ENCODE measurements at regions not wholly inside any gene's neighbourhood (a gene's known extent, or its start where the extent isn't known, plus 50 kb on each side); places are given as distances from the start of the nearest gene placed in this dataset.

DNA sequence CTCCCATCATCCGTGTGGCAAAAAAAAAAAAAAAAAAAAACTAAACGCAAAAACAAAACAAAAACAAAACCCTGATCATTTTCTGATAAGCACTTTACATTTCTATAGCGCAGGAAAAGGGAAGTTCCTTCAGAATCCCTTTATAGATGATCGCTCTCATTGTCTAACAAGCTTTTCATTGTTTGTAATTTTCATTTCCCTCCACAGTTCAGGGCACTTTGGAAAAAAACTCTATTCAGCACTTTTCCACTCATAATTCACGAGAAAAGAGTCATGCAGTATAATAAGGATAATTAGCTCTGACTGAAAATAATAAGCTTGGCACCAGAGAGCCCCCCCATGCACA, 89.4 kb upstream of the ATXN1 start:
- no peak for DNase-seq

DNA sequence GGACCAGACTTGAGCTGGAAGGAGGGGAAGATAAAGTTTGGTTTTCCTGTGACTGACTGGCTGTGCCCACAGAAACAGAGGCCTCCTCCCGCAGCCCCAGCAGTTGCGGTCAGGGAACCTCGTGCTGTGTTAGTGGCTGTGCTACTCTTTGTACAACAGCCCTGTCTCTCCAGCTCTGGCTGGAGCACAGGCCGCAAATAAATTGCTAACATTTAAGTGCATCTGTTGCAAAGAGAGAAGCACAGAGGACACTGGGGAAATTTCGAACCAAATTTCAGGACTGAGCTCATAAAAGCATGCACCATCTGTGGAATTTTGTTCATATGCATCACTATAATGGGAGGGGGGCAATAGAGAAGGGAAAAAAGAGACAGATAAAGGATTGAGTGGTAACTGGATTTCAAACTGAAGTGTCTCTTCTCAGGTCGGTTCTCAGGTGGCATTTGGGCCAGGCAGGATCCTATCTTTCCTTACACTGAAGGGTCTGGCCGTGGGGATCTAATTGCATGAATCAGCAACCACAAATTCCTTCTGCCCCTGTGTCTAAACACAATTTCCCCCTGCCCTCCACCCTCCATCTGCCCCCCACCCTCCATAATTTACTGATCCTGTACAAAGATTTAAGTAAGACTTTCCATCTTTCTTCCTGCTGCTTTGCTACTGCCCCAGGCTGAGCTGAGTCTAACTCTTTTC, 88.9 kb upstream of the ATXN1 start:
- DNase-seq, result no peak

DNA sequence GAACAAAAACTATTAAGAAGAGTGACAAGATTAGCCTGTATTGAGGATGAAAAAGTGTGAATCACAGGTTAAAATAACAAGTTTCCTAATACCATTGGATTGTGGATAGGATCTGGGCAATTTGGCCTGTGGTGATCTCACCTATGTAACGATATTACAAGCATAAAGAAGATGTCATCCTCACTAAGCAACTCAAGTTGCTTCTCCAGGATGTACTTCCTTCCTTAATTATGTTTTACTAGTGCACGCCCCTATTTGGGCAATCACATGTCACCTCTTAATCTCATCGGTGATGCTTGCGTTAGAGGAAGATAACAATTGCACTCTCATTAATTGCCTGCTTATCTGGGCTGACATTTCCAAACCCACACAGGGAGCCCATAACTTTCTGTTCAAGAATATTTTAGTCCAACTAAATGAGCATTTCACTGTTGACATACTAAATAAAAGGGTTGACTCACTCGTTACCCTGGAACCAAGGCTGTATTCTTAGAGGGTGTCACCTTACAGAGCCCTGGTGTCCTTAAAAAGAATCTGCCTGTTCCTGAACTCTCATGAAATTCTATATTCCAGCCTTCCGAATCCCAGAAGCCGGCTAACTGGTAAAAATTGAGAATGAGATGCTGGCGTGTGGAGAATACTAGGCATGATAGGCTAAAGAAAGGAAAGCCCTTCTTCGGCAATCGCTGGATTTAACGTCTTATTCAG, 88.2 kb upstream of the ATXN1 start:
- DNase-seq, result no peak

DNA sequence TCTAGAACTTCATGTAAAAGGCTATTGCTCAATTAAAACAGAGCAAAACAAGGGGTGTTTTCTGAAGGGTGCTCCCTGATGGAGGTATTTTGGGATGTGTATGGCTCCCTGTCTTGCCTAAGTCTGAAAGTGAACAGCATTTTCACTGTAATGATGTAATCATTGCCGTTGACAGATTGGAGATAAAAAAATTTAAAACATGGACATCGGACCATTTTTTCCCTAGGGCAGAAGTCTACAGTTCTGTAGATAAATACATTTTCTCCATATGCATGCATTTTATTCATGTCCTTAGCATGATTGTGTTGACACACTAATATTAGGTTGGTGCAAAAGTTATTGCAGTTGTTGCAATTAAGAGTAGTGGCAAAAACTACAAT, 85.1 kb upstream of the ATXN1 start:
- DNase-seq, result no peak

DNA sequence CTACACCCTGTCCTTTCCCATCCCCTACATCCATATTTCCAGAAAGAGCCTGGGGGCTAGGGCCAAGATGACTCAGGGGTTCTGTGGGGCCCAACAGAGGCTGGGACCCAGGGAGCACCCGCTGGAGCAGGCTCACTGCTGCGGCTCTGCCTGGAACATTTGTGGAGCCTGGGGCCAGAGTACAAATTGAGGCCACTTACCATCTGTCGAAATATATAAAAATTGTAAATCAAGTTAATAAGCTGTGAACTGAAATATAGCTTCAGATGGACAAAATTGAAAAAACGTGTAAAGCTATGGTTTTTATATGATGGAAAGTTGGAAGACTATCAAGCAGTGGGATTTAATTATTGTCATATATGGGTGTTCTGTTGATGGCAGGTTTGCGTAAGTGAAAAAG, 82.9 kb upstream of the ATXN1 start:
- no peak for DNase-seq

DNA sequence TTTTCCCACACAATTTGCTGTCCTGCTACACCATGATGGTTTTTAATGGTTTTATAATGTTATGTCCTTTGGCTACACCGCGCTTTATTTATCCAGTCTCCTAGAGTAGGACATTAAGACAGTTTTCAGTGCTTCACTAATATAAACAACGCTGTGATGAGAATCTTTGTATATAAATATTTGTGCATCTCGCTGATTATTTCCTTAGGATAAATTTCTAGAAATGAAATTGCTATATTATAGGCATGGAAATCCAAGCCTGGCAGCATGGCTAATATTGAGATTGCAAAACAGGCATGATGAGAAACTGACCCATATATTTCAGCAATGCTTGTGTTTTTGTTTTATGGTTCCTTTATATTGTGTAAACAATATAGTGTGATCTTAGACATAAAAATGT, 81.4 kb upstream of the ATXN1 start:
- DNase-seq, result no peak

DNA sequence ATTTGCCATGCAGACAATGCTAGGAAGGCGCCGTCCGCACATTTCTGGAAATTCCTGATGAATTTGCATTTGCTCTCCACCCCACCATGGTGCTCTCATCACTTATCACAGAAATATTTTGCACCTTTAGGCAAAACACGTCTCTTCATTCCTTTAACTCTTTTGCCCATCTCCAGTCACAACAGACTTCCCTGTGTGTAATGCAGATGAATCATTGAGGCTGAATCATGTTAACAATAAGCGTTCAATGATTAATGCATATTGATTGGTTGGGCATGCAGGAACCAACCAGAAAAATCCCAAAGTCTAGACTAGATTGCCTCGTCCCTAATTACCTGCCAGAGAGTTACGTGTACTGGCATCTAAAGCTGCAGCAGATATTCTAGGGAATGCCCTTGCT, 80.0 kb upstream of the ATXN1 start:
- DNase-seq, result no peak

DNA sequence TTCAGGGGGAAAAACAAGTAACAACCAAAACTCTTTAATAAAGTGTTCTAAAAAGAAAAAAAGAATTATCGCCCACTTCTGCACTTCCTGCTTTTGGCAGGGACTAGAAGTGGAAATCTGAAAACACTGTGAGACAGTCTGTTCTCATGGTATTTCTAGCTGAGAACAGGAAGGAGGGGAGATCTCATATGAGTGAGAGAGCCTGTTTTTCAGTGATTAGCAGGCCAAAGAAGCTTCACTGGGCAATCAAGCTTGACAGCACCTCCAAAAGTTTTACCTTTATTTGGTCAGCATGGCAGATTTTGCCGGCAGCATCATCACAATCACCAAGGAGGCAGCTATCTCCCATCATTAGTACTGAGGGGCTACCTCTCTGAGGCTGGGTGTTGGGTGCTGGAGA, 79.5 kb upstream of the ATXN1 start:
- DNase-seq, result no peak

DNA sequence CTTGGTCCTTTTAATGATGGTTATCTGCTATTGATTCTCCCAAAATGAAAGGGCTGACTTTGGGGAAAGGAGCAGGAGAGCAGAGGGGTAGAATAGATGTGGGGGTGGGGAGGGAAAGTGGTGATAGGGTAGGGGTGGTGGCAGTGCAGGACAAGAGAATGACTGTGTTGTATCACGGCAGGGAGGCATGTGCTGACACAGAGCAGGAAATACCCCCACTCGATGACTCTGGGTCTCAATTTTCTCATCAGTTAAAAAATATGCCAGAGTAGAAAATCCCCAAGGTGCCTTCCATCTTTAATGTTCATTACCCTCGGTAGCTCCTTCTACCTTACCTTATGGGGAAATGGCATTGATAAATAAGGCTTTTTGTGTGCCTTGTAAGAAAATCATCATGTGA, 79.0 kb upstream of the ATXN1 start:
- DNase-seq, result no peak

DNA sequence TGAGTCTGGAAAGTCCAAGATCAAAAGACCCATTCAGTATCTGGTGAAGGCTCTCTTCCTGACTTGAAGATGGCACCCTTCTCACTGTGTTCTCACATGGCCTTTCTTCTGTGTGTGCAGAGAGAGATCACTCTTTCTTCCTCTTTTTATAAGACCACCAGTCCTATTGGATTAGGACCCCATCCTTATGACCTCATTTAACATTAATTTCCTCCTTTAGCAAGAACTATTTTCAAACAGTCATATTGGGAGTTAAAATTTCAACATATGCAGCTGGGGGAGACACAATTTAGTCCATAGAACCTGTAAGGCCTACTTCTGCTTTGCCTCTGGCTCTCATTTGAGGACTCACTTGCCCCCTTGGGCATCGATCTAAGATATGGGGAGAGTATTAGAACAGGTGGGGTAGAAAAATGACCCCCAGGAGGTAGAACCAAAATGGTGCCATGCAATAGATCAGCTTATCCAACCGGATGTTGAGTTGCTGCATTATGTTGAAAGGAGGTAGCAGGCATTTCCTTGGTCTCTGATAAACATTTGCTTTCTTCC, 78.4 kb upstream of the ATXN1 start:
- DNase-seq, result no peak

DNA sequence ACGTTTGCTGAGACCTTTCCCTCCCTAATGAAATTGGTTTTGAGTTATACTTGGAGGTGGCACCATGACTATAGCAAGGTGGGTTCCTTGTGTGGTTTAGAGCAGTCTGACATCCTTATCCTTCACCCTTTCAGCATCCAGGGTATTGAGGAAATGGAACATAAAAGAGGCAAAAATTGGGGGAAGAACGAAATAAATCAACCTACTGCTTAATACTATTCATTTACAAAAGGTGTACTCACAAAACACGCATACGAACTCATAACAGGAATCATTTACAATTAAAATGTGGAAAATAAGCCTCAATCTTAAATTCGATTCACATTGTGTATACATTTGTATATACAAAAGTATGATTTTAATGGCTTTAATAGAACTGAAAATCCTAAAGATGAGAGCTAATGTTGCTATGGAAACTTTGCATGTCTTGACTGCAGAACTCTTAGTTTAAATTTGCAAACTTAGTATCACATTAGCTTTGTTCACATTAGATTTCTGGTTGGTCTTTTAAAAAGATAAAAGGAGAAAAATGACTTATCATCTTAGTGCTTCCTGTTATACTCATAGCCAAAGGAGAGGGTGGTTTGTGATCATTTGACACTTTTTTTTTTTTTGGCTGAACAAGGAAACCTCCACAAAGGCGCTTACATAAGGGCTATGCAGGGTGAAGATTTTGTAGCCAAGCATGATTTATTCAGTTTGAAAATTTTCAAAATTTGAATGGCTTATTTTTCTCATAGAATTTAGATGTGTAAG, 76.1 kb upstream of the ATXN1 start:
- DNase-seq, result no peak

DNA sequence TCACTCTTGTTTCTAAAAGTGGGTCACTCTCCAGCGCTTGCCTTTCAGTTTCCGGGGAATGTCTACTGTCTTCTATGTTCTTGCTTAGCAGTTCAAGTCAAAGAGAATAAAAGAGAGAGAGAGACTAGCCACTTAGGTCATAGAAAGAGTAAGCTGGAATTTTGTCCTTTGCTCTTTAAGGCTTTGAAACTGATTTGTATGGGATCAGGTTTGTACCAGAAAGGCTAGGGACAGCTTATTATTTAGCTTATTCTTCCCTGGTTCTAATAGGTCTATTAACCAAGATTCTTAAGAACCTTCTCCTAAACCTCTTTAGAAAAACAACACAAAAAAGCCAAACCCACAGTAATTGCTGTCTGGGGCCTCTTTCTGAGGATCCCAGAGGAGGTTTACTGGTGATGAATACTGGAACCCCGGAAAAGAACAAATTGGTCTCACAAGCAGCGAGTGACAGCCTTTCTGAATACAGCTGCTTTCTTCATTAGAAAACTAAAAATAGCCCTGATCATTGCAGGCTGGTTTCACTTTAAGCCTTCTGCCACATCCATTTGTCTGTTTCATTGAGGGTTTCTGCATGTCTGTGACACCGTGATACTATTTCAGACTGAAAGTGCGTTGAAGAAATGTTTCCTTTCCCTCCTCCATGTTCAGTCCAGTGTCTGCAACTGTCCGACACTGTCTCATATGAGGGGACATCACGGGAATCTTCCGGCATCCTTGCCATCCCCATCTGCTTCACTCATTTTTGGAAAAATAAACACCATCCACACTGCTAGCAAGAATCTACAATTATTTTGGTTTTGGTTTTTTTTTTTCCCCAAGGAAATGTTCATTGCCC, 75.1 kb upstream of the ATXN1 start:
- no peak for DNase-seq

DNA sequence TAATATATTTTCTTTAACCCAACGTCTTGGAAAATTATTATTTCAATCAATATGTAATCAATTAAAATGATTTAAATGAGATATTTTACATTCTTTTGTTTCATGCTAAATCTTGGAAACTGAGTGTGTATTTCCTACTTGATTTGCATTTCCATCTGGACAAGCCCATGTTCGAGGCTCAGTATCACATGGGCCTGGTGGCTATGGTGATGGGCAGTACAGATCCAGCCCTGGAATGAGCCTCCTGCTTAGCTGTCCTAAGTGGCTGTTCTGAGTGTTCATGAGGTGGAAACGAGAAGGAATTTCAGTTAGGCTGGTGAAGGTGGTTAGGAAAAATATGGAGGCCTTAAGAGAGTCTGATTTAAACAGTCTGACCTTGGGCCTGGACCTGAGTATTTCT, 73.0 kb upstream of the ATXN1 start:
- DNase-seq, result no peak

DNA sequence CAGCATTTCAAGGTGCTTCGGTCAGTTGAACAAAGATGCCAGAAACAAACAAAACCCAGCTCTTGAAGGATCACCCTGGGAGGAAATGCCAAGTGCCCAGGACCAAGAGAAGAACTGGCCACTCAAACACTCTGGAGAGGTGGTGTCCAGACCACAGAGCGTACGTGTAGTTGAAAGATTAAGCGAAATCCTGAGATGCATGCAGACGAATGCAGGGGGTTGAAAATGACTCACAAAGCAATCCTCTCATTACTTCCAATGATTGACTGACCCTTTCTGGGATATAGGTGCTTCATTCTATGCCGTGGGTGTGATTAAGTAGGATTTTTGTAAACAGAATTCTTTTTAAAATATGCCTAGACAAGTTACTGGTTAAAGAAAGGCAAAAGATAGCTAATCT, 71.5 kb upstream of the ATXN1 start:
- no peak for DNase-seq

DNA sequence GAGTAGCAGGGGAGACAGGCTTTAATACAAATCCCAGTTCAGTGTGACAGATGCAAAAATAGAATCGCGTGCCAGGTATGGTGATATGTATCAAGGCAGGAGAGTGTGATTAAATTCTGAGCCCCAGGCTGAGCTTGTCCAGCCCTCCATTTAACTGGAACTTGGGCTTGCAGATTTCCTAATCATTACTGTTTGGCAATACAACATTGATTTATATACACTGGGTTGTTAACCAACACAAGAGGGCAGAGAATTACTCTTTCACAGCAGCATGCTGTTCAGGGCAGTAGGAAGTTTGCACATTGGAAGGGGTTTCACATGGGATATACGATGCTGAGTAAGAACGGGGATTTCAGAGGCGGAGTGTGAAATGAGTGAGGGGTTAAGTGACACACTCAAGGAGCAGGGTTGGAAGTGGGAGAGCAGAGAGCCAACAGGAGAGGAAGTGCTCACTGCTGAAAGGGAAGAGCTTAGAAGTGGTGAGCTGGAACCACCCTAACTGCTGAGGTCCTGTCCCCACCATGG, 70.8 kb upstream of the ATXN1 start:
- no peak for DNase-seq

DNA sequence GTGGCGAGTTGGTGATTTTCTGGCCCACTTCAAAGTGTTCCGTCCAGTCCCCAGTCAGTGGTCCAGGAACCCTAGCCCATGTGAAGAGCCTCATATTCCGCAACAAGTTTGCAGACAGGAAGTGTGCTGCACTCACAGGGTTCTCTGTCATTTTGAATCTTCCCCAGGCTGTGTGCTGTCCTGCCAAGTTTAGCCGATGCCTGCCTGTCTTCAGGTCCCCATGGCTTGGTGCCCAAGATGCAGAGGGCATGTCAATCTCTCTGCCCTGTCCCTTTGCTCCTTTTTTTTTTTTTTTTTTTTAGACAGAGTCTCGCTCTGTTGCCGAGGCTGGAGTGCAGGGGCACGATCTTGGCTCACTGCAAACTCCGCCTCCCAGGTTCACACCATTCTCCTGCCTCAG, 69.9 kb upstream of the ATXN1 start:
- DNase-seq, result no peak

DNA sequence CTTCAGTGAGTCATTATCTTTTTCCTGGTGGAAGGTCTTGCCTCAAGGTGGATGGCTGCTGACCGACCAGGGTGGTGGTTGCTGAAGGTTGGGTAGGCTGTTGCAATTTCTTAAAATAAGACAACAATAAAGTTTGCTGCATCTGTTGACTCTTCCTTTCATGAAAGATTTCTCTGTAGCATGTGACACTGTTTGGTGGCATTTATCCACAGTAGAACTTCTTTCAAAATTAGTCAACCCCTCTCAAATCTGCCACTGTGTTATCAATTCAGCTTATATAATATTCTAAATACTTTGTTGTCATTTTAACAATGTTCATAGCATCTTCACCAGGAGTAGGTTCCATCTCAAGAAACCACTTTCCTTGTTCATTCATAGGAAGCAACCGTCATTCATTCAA, 66.8 kb upstream of the ATXN1 start:
- no peak for DNase-seq

DNA sequence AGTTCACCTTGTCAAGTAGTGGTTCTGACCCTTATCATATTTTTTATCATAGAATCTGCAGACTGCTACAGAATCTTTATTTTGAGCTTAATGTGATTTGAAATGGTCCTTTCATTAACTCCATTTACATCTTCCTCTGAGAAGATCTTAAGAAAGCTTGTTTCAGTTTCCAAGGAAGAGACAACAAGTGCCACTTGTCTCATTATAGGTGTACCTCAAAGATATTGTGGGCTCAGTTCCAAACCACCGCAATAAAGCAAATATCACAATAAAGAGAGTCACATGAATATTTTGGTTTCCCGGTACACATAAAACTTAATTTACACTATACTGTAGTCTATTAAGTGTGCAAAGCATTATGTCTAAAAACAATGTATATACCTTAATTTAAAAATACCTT, 66.4 kb upstream of the ATXN1 start:
- DNase-seq, result no peak

DNA sequence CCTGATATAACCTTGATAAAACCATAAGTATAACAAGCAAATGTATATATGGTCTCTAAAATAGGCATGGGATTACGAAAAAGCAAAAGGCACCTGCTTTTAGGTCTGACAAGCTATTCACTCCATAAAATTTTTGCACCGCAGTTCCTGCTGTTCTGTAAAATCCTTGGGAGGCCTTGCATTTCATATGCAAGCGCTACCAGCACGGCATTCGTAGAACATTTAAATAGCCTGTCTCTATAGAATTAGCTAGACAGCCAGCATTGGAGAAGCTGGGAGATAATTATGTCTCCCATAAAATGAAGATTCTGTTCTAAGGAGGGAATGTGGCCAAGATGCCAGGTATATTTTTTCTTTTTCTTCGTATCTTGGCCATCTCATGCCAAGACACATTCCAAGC, 64.5 kb upstream of the ATXN1 start:
- no peak for DNase-seq

DNA sequence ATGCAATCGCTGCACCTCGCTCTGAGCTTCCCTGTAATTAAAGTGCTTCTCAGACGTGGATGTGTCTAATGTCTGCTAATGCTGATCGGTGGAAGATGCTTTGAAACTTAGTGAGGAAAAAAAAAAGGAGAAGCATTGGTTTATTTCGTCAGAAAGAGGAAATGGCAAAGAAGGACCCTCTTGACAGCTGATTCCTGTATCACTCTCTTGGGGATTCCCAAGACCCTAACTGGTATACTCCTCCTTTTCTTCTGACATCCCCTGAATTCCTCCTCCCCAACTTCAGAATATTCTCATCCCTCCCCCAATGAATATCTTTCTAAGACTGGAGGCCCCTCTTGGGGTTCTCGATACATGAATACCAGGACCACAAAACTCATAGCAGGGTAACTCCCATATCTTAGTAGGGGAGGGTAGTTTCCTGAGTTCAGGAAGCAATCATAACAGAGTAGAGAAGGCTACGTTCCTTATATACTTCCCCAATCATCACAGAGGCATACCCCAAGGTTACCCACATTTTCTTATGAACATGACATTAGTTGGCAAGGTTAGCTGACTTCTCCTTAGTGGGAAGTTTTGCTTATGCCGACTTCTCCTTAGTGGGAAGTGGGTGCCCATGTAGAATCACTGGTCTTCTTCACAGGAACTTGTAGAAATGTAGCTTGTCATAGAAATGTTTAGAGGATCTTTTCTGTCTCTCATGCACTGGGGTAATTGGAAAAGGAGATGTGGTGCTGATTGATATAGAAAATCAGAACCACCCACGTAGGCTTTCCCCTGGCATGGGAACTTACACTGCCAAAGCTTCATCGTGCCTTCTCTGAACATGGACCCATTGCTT, 63.8 kb upstream of the ATXN1 start:
- no peak for DNase-seq

DNA sequence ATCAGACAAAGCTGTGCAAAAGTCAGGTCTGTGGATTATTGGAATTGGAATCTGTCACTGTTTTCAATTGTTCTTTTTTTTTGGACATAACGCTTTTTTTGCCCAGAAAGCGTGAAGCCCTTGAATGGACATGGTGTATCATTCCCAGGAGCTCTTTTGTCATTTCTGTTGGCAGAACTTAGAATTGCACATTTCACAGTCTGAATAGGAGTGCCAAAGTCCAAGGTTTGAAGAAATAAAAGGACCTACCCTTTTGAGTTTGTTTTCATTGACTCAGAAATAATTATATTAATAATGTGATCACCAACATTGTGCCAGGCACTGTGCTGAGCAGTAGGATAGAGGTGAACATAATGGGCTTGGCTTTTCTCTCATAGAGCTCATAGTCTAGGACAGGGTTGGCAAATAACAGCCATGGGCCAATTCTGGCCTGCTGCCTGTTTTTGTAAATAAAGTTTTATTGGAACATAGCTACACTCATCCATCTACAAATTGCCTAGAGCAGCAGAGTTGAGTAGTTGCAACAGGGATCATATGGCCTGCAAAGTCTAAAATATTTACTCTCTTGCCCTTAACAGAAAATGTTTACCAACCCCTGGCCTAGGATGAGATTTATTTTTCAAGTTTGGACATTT, 62.6 kb upstream of the ATXN1 start:
- no peak for DNase-seq

All from NCI-H774 (cell line).